ENCODE measurements at regions not wholly inside any gene's neighbourhood (a gene's known extent, or its start where the extent isn't known, plus 50 kb on each side); places are given as distances from the start of the nearest gene placed in this dataset.

DNA sequence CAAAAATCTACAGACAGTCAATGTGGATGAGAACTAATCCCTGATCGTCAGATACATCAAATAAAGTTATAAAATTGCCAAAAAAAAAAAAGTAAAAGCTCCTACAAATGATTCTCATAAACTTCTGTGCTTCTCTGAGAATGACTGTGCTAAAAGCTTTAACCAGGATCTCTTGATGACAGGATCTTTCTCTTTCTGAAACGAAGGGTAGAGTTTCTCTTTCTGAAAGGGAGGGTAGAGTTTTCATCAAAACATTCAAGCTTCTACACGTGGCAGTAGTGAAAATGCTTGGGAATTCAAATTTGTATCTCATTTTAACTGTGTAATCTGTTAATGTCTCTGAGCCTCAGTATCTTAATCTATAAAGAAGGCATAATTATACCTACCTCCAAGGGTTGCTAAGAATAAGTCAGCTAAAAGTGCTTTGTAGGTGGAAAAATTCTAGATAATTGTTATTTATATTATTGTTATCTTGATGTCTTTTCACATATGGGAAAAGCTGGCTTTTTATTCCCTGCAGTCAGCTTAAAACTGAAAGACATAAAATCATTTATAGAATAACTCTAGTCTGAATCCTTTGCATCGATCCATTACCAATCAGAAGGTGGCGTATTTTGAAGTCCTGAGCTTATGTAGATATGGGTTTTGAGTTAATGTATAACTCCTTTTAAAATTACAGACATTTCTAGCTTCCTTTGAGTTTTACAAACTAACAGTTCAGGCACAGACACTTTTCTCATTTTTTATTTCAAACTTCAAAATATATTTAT is 157.4 kb downstream of the DACT1 start:
- FAIRE-seq: no peak
- intact Hi-C loops (cut with micrococcal nuclease): no loop called here
- POLR2A ChIA-PET: no interaction called here

More for the DNA sequence above, 157.4 kb downstream of the DACT1 start:
- BruUV-seq (replicated peaks): no TSS peak
- Histone ChIP-seq H3K9me1 (replicated peaks; ENCODE audit: control insufficient read depth, extremely low read depth, insufficient read depth, low read length) (no peaks in the 10 kb centered on the region), H4K20me1 (replicated peaks; ENCODE audit: control insufficient read depth, extremely low read depth, insufficient read depth, low read length) (no peaks in the 10 kb centered on the region), H3K4me1 (ENCODE audit: control insufficient read depth, extremely low read depth, insufficient read depth, low read length) (no peaks in the 10 kb centered on the region), H3K79me2 (ENCODE audit: control insufficient read depth, insufficient read depth, low read length) (no peaks in the 10 kb centered on the region), H3K36me3 (ENCODE audit: control insufficient read depth in 2 of 2, extremely low read depth in 1 of 2, insufficient read depth in 2 of 2, low read length in 2 of 2) (no peaks in the 10 kb centered on the region), H3K27me3 (ENCODE audit: control insufficient read depth in 2 of 2, insufficient read depth in 2 of 2, low read length in 2 of 2) (no peaks in the 10 kb centered on the region), H3K27ac (ENCODE audit: insufficient read depth, low read depth, low read length) (no peak overlapping the region), H3K4me3 (replicated peaks in 1 of 3; ENCODE audit: insufficient read depth in 1 of 3, low read depth in 1 of 3, low read length in 3 of 3) (no peak overlapping the region), H3K4me2 (ENCODE audit: insufficient read depth, low read length) (no peak overlapping the region), H2AFZ (ENCODE audit: low read depth, low read length) (no peak overlapping the region), H3K9ac (replicated peaks; ENCODE audit: extremely low read depth, insufficient read depth, low read length) (no peak overlapping the region), H3K9me3 (replicated peaks; ENCODE audit: control insufficient read depth, insufficient read depth, low read length) (no peaks in the 10 kb centered on the region)
- CTCF ChIA-PET: interaction anchor here (1.2 to 2.3 kb wide), 2 partner anchors 9 to 294 kb away, joined by 5 to 6 read pairs; no protein-coding TSS in a partner anchor
- TF ChIP-seq, protein P1, sequence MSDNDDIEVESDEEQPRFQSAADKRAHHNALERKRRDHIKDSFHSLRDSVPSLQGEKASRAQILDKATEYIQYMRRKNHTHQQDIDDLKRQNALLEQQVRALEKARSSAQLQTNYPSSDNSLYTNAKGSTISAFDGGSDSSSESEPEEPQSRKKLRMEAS (IDR thresholded peaks at IDR 0.05; ENCODE audit: insufficient read depth, insufficient read length): no peak
- TF ChIP-seq MYC (IDR thresholded peaks at IDR 0.05; ENCODE audit: low read depth, low read length) (no peak), FOS (IDR thresholded peaks at IDR 0.05; ENCODE audit: borderline replicate concordance, insufficient read depth, low read length) (no peak), JUN (IDR thresholded peaks at IDR 0.05; ENCODE audit: borderline replicate concordance, insufficient read depth, insufficient read length, low read depth) (no peak), EZH2 (IDR thresholded peaks at IDR 0.05; ENCODE audit: borderline replicate concordance, low read depth, low read length, severe bottlenecking) (no peak), POLR2AphosphoS5 (IDR thresholded peaks at IDR 0.05; ENCODE audit: insufficient read depth, low read depth, low read length) (no peak), POLR2A (IDR thresholded peaks at IDR 0.05; ENCODE audit: low read depth, low read length) (no peak), GATA2 (IDR thresholded peaks at IDR 0.05; ENCODE audit: insufficient read depth, insufficient read length, low read depth, low read length) (no peak)
- TF ChIP-seq, protein P2, sequence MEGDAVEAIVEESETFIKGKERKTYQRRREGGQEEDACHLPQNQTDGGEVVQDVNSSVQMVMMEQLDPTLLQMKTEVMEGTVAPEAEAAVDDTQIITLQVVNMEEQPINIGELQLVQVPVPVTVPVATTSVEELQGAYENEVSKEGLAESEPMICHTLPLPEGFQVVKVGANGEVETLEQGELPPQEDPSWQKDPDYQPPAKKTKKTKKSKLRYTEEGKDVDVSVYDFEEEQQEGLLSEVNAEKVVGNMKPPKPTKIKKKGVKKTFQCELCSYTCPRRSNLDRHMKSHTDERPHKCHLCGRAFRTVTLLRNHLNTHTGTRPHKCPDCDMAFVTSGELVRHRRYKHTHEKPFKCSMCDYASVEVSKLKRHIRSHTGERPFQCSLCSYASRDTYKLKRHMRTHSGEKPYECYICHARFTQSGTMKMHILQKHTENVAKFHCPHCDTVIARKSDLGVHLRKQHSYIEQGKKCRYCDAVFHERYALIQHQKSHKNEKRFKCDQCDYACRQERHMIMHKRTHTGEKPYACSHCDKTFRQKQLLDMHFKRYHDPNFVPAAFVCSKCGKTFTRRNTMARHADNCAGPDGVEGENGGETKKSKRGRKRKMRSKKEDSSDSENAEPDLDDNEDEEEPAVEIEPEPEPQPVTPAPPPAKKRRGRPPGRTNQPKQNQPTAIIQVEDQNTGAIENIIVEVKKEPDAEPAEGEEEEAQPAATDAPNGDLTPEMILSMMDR (IDR thresholded peaks at IDR 0.05; ENCODE audit: extremely low read depth in 1 of 2, insufficient read depth in 1 of 2, low read depth in 1 of 2, low read length in 2 of 2): no peak
- dilution Hi-C loops (cut with MboI; ENCODE audit: extremely low pct_ligation_motif_present, low sequenced_read_pairs): no loop called here
- no peak for DNase-seq (ENCODE audit: low read depth, low spot score)
